Endodermal cell (in vitro differentiated cells): ENCODE measurements at regions not wholly inside any gene's neighbourhood (a gene's known extent, or its start where the extent isn't known, plus 50 kb on each side); places are given as distances from the start of the nearest gene placed in this dataset.

Source experiments
- DNase-seq: peaks from one replicate; pipeline ENCODE4 v3.0.0-alpha.2; 2017
- H3K27ac ChIP-seq: 2 replicates; pipeline ENCODE4 v1.5.1; 2013; ENCODE audit warnings: mild to moderate bottlenecking, low read depth, low read length, moderate library complexity
- H3K27me3 ChIP-seq: 2 replicates; pipeline ENCODE4 v1.6.1; 2013; ENCODE audit warnings: mild to moderate bottlenecking, low read length, moderate library complexity; ENCODE audit not compliant: insufficient read depth, control insufficient read depth, poor library complexity, severe bottlenecking
- H3K36me3 ChIP-seq: 2 replicates; pipeline ENCODE4 v1.7.0; 2013; ENCODE audit warnings: mild to moderate bottlenecking, low read length, moderate library complexity; ENCODE audit not compliant: control insufficient read depth, insufficient read depth
- H3K4me1 ChIP-seq: one replicate; pipeline ENCODE4 v1.7.0; 2013; ENCODE audit warnings: low read length; ENCODE audit not compliant: control insufficient read depth, insufficient read depth
- H3K4me3 ChIP-seq: 2 replicates; pipeline ENCODE4 v1.5.1; 2013; ENCODE audit warnings: mild to moderate bottlenecking, low read length, moderate library complexity
- H3K9ac ChIP-seq: 2 replicates; pipeline ENCODE4 v1.6.1; 2013; ENCODE audit warnings: mild to moderate bottlenecking, low read length, moderate library complexity; ENCODE audit not compliant: poor library complexity, severe bottlenecking; ENCODE audit errors: extremely low read depth
- H3K9me3 ChIP-seq: 2 replicates; pipeline ENCODE4 v1.6.1; 2013; ENCODE audit warnings: mild to moderate bottlenecking, low read length, moderate library complexity; ENCODE audit not compliant: control insufficient read depth
- H3K27ac Mint-ChIP-seq: 2 replicates; pipeline ENCODE4 v1.8.0; 2020; ENCODE audit warnings: mixed read lengths
- H3K27me3 Mint-ChIP-seq: 2 replicates; pipeline ENCODE4 v1.8.0; 2021; ENCODE audit warnings: mild to moderate bottlenecking, mixed read lengths; ENCODE audit not compliant: insufficient read depth
- H3K36me3 Mint-ChIP-seq: 2 replicates; pipeline ENCODE4 v1.8.0; 2020; ENCODE audit warnings: low read depth, mixed read lengths
- H3K4me1 Mint-ChIP-seq: 2 replicates; pipeline ENCODE4 v1.8.0; 2020; ENCODE audit warnings: mixed read lengths
- H3K4me3 Mint-ChIP-seq: 2 replicates; pipeline ENCODE4 v1.8.0; 2020; ENCODE audit warnings: mild to moderate bottlenecking, moderate library complexity, mixed read lengths
- H3K9me3 Mint-ChIP-seq: 2 replicates; pipeline ENCODE4 v1.8.0; 2020; ENCODE audit warnings: mild to moderate bottlenecking, mixed read lengths
- WGBS, 2 experiments: methylation state at CpG; one replicate each; pipeline versions ENCODE4 v1.1.5 to v1.1.7; 2013; ENCODE audit warnings: missing lambda C conversion rate in 2 of 2, mixed read lengths in 1 of 2; ENCODE audit not compliant: insufficient coverage in 1 of 2, insufficient read length in 1 of 2; 5-methylcytosine and 5-hydroxymethylcytosine counted together
- TF ChIP-seq, protein P1 (sequence below): fragments of 200-600 bp; sonication (generic); conservative IDR thresholded peaks from 2 replicates; pipeline ENCODE4 v1.5.0; 2021; ENCODE audit warnings: antibody characterized with exemption, mild to moderate bottlenecking

DNA sequence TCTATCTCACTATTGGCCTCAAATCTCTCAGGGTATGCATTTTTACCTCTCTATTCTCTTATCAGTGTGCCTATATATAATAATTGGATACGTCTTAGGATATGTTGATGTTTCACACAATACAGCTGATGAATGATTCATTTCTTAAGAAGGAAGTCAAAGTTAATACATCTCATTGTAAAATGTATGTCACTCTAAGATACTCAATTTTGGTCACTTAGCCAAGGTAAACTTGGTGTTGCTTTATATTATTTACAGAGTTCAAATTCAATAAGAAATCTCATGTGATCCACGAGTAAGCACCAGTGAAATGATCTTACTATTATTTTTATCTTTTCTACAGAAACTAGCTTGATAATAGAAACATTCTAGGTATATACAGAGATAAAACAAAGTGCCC, 1266.5 kb downstream of the JRKL start:
- H3K36me3 ChIP-seq, result no peaks in the 10 kb centered on the region
- Mint-ChIP-seq H3K27ac (no peak overlapping the region), H3K4me3 (no peak overlapping the region), H3K36me3 (peaks cover 7% of the 10 kb centered on the region), H3K9me3 (peaks cover 18% of the 10 kb centered on the region), H3K4me1 (no peaks in the 10 kb centered on the region), H3K27me3 (no peaks in the 10 kb centered on the region)
- H3K4me3 ChIP-seq, result no peak overlapping the region
- WGBS, 2 experiments, result 100% methylated on average over 1 of the region's 2 CpGs; no CpG with 5 or more reads in 1 of the 2 experiments
- peaks cover 11% of the 10 kb centered on the region for H3K9me3 ChIP-seq
- H3K27ac ChIP-seq, result no peak overlapping the region
- no peak overlapping the region for H3K9ac ChIP-seq
- TF ChIP-seq, protein P1, sequence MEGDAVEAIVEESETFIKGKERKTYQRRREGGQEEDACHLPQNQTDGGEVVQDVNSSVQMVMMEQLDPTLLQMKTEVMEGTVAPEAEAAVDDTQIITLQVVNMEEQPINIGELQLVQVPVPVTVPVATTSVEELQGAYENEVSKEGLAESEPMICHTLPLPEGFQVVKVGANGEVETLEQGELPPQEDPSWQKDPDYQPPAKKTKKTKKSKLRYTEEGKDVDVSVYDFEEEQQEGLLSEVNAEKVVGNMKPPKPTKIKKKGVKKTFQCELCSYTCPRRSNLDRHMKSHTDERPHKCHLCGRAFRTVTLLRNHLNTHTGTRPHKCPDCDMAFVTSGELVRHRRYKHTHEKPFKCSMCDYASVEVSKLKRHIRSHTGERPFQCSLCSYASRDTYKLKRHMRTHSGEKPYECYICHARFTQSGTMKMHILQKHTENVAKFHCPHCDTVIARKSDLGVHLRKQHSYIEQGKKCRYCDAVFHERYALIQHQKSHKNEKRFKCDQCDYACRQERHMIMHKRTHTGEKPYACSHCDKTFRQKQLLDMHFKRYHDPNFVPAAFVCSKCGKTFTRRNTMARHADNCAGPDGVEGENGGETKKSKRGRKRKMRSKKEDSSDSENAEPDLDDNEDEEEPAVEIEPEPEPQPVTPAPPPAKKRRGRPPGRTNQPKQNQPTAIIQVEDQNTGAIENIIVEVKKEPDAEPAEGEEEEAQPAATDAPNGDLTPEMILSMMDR, result no peak
- no peak for DNase-seq
- H3K4me1 ChIP-seq, result no peaks in the 10 kb centered on the region
- no peaks in the 10 kb centered on the region for H3K27me3 ChIP-seq

GRCh38 chr11:97657852-97658251, 1268.0 kb downstream of the JRKL start:
- Histone ChIP-seq H3K9ac (no peak overlapping the region), H3K4me1 (no peaks in the 10 kb centered on the region), H3K27ac (no peak overlapping the region), H3K4me3 (no peak overlapping the region), H3K9me3 (peaks cover 11% of the 10 kb centered on the region), H3K27me3 (no peaks in the 10 kb centered on the region), H3K36me3 (no peaks in the 10 kb centered on the region)
- Mint-ChIP-seq H3K4me3 (no peak overlapping the region), H3K9me3 (peaks cover 11% of the 10 kb centered on the region), H3K27me3 (no peaks in the 10 kb centered on the region), H3K4me1 (no peaks in the 10 kb centered on the region), H3K27ac (no peak overlapping the region), H3K36me3 (peaks cover 3% of the 10 kb centered on the region)
- WGBS, 2 experiments, result 95% methylated on average over 4 of the region's 7 CpGs; no CpG with 5 or more reads in 1 of the 2 experiments
- no peak for DNase-seq
- TF ChIP-seq, protein P1, result no peak

GRCh38 chr11:97667057-97667456, 1277.2 kb downstream of the JRKL start:
- H3K9me3 ChIP-seq, result peaks cover 17% of the 10 kb centered on the region
- H3K4me3 ChIP-seq, result no peak overlapping the region
- Mint-ChIP-seq H3K27ac (no peak overlapping the region), H3K27me3 (no peaks in the 10 kb centered on the region), H3K4me1 (peaks cover 14% of the 10 kb centered on the region), H3K4me3 (no peak overlapping the region), H3K9me3 (peaks cover 15% of the 10 kb centered on the region), H3K36me3 (peaks cover 11% of the 10 kb centered on the region)
- no peaks in the 10 kb centered on the region for H3K27me3 ChIP-seq
- no peak overlapping the region for H3K9ac ChIP-seq
- WGBS, 2 experiments, result 93 to 100% methylated on average over 2 to 20 of the region's 20 CpGs
- H3K36me3 ChIP-seq, result no peaks in the 10 kb centered on the region
- peaks cover 3% of the 10 kb centered on the region for H3K4me1 ChIP-seq
- DNase-seq, result no peak
- no peak overlapping the region for H3K27ac ChIP-seq
- TF ChIP-seq, protein P1, result no peak
